GM21786 (cell line): ENCODE measurements at regions not wholly inside any gene's neighbourhood (a gene's known extent, or its start where the extent isn't known, plus 50 kb on each side); places are given as distances from the start of the nearest gene placed in this dataset.

Experiments used
- ATAC-seq: cut with Tn5 transposase; IDR thresholded peaks from one replicate; pipeline ENCODE4 v1.9.1; 2021; ENCODE audit not compliant: unreplicated experiment

GRCh38 chr3:190728574-190729246 is 133.8 kb downstream of the GMNC start:
- ATAC-seq: no peak

GRCh38 chr3:190722181-190722905 is 140.2 kb downstream of the GMNC start:
- ATAC-seq: no peak

- peak; percentile 94 for ATAC-seq
These were observed 141.2 kb downstream of the GMNC start for GRCh38 chr3:190721330-190721729.

- no peak for ATAC-seq
These were observed 143.8 kb downstream of the GMNC start for GRCh38 chr3:190718671-190719070.

GRCh38 chr3:190718097-190718496 is 144.4 kb downstream of the GMNC start:
- ATAC-seq: no peak

- ATAC-seq: no peak
These were observed 145.5 kb downstream of the GMNC start for GRCh38 chr3:190716961-190717360.

- no peak for ATAC-seq
These were observed 146.3 kb downstream of the GMNC start for GRCh38 chr3:190716211-190716610.

- no peak for ATAC-seq
These were observed 151.8 kb downstream of the GMNC start for GRCh38 chr3:190710723-190711122.

- ATAC-seq: no peak
These were observed 153.1 kb downstream of the GMNC start for GRCh38 chr3:190709351-190709773.
